Effector memory CD8-positive, alpha-beta T cell (primary cell): ENCODE measurements at regions not wholly inside any gene's neighbourhood (a gene's known extent, or its start where the extent isn't known, plus 50 kb on each side); places are given as distances from the start of the nearest gene placed in this dataset.
"Not testable (repeated sequence)": the region's sequence is repeated elsewhere in the genome, so short reads cannot be mapped to it uniquely, and the experiment has no call there.

Experiments used
- ATAC-seq: fragments of 150-1000 bp; cut with Tn5 transposase; replicated peaks from 2 replicates; pipeline ENCODE4 v1.10.0; 2021; ENCODE audit warnings: mild to moderate bottlenecking, moderate library complexity
- DNase-seq, 3 experiments: peaks; one replicate each; pipeline ENCODE4 v3.0.0; 2021
- H3K27ac Mint-ChIP-seq, 2 donors: one replicate each; pipeline ENCODE4 v1.8.0; 2022; ENCODE audit warnings: mild to moderate bottlenecking in 2 of 2, mixed read lengths in 2 of 2, moderate library complexity in 2 of 2
- H3K27me3 Mint-ChIP-seq, 2 donors: one replicate each; pipeline ENCODE4 v1.8.0; 2022; ENCODE audit warnings: mixed read lengths in 2 of 2
- H3K36me3 Mint-ChIP-seq: one replicate; pipeline ENCODE4 v1.8.0; 2022; ENCODE audit warnings: mild to moderate bottlenecking, moderate library complexity, mixed read lengths; ENCODE audit not compliant: insufficient read depth
- H3K4me1 Mint-ChIP-seq, 2 donors: one replicate each; pipeline ENCODE4 v1.8.0; 2022; ENCODE audit warnings: low read depth in 2 of 2, mixed read lengths in 2 of 2
- H3K4me3 Mint-ChIP-seq, 2 donors: one replicate each; pipeline ENCODE4 v1.8.0; 2022; ENCODE audit warnings: mild to moderate bottlenecking in 2 of 2, mixed read lengths in 2 of 2, moderate library complexity in 2 of 2
- H3K9me3 Mint-ChIP-seq, 2 donors: one replicate each; pipeline ENCODE4 v1.8.0; 2022; ENCODE audit warnings: mixed read lengths in 2 of 2

GRCh38 chr15:28789401-28790114 lies 58.9 kb downstream of the GOLGA6L7 start:
- H3K36me3 Mint-ChIP-seq, H3K9me3 Mint-ChIP-seq, ATAC-seq, H3K4me1 Mint-ChIP-seq, H3K27ac Mint-ChIP-seq: not testable (repeated sequence)
- DNase-seq = peak in 1 of 3 experiments; percentile 16
- Mint-ChIP-seq H3K27me3 (peaks cover 27 to 48% of the 10 kb centered on the region in 2 donors), H3K4me3 (peak overlapping the region in 1 of 2 donors; percentile 22)

- H3K36me3 Mint-ChIP-seq, H3K9me3 Mint-ChIP-seq, H3K27ac Mint-ChIP-seq, DNase-seq, H3K4me1 Mint-ChIP-seq: not testable (repeated sequence)
- peak; percentile 26 for ATAC-seq
- Mint-ChIP-seq H3K27me3 (peaks cover 27 to 48% of the 10 kb centered on the region in 2 donors), H3K4me3 (peak overlapping the region in 1 of 2 donors; percentile 27)
Measured at GRCh38 chr15:28788649-28789400, 59.6 kb downstream of the GOLGA6L7 start.

- DNase-seq, H3K4me1 Mint-ChIP-seq, H3K27ac Mint-ChIP-seq, H3K9me3 Mint-ChIP-seq, ATAC-seq, H3K36me3 Mint-ChIP-seq: not testable (repeated sequence)
- peak overlapping the region in 1 of 2 donors; percentile 27 for H3K4me3 Mint-ChIP-seq
- peaks cover 27 to 48% of the 10 kb centered on the region in 2 donors for H3K27me3 Mint-ChIP-seq
Measured at GRCh38 chr15:28788176-28788575, 60.3 kb downstream of the GOLGA6L7 start.

GRCh38 chr15:28786521-28786920 lies 61.9 kb downstream of the GOLGA6L7 start:
- Mint-ChIP-seq H3K27me3 (peaks cover 18 to 36% of the 10 kb centered on the region in 2 donors), H3K36me3 (no peaks in the 10 kb centered on the region), H3K4me3 (no peak overlapping the region), H3K9me3 (no peaks in the 10 kb centered on the region), H3K27ac (no peak overlapping the region), H3K4me1 (no peaks in the 10 kb centered on the region)
- DNase-seq = no peak
- ATAC-seq = no peak

GRCh38 chr15:28784347-28785163 lies 63.9 kb downstream of the GOLGA6L7 start:
- not testable (repeated sequence) for H3K4me1 Mint-ChIP-seq, H3K36me3 Mint-ChIP-seq, H3K4me3 Mint-ChIP-seq, H3K27ac Mint-ChIP-seq, H3K9me3 Mint-ChIP-seq, DNase-seq, ATAC-seq
- peaks cover 18 to 31% of the 10 kb centered on the region in 2 donors for H3K27me3 Mint-ChIP-seq

GRCh38 chr15:28783873-28784272 lies 64.6 kb downstream of the GOLGA6L7 start:
- DNase-seq (no peak), ATAC-seq (no peak)
- Mint-ChIP-seq H3K4me3 (no peak overlapping the region), H3K9me3 (no peaks in the 10 kb centered on the region), H3K36me3 (no peaks in the 10 kb centered on the region), H3K4me1 (no peaks in the 10 kb centered on the region), H3K27me3 (peaks cover 18 to 27% of the 10 kb centered on the region in 2 donors), H3K27ac (no peak overlapping the region)

GRCh38 chr15:28783466-28783865 lies 65.0 kb downstream of the GOLGA6L7 start:
- no peak for ATAC-seq
- Mint-ChIP-seq H3K4me1 (no peaks in the 10 kb centered on the region), H3K27ac (no peak overlapping the region), H3K27me3 (peaks cover 17 to 26% of the 10 kb centered on the region in 2 donors), H3K4me3 (no peak overlapping the region), H3K9me3 (no peaks in the 10 kb centered on the region), H3K36me3 (no peaks in the 10 kb centered on the region)
- DNase-seq = no peak

GRCh38 chr15:28778397-28778796 lies 66.2 kb upstream of the GOLGA8M start:
- H3K36me3 Mint-ChIP-seq, H3K27me3 Mint-ChIP-seq, H3K4me3 Mint-ChIP-seq, H3K4me1 Mint-ChIP-seq, ATAC-seq, H3K9me3 Mint-ChIP-seq, H3K27ac Mint-ChIP-seq, DNase-seq: not testable (repeated sequence)

GRCh38 chr15:28772857-28773256 lies 60.6 kb upstream of the GOLGA8M start:
- not testable (repeated sequence) for H3K4me3 Mint-ChIP-seq, H3K27ac Mint-ChIP-seq, H3K27me3 Mint-ChIP-seq, H3K9me3 Mint-ChIP-seq, H3K36me3 Mint-ChIP-seq, ATAC-seq, DNase-seq, H3K4me1 Mint-ChIP-seq
